Vagina (tissue), 2 donors: ENCODE measurements at regions not wholly inside any gene's neighbourhood (a gene's known extent, or its start where the extent isn't known, plus 50 kb on each side); places are given as distances from the start of the nearest gene placed in this dataset.

Experiments
- POLR2A ChIP-seq, 2 donors: fragments of 450-650 bp; IDR thresholded peaks; one replicate each; pipeline ENCODE4 v1.6.1; 2017; ENCODE audit warnings: antibody characterized with exemption in 2 of 2, mild to moderate bottlenecking in 2 of 2, moderate library complexity in 2 of 2
- POLR2AphosphoS5 ChIP-seq, 2 donors: sonication (generic); formaldehyde crosslinking; IDR thresholded peaks; one replicate each; pipeline ENCODE4 v1.9.0; 2017; ENCODE audit warnings: antibody characterized with exemption in 2 of 2, mild to moderate bottlenecking in 2 of 2, low read depth in 1 of 2; ENCODE audit not compliant: insufficient read depth in 1 of 2
- TF ChIP-seq, protein P1 (sequence below), 3 experiments: fragments of 450-650 bp in 2 of 3; fragments of 200-600 bp in 1 of 3; sonication (generic) in 1 of 3; IDR thresholded peaks; one replicate each; pipeline ENCODE4 v1.5.1; 2017 to 2019; ENCODE audit warnings: antibody characterized with exemption in 3 of 3, mild to moderate bottlenecking in 2 of 3, moderate library complexity in 2 of 3

- TF ChIP-seq, protein P1, sequence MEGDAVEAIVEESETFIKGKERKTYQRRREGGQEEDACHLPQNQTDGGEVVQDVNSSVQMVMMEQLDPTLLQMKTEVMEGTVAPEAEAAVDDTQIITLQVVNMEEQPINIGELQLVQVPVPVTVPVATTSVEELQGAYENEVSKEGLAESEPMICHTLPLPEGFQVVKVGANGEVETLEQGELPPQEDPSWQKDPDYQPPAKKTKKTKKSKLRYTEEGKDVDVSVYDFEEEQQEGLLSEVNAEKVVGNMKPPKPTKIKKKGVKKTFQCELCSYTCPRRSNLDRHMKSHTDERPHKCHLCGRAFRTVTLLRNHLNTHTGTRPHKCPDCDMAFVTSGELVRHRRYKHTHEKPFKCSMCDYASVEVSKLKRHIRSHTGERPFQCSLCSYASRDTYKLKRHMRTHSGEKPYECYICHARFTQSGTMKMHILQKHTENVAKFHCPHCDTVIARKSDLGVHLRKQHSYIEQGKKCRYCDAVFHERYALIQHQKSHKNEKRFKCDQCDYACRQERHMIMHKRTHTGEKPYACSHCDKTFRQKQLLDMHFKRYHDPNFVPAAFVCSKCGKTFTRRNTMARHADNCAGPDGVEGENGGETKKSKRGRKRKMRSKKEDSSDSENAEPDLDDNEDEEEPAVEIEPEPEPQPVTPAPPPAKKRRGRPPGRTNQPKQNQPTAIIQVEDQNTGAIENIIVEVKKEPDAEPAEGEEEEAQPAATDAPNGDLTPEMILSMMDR (IDR thresholded peaks at IDR 0.05): no peak
- TF ChIP-seq POLR2A (IDR thresholded peaks at IDR 0.05) (no peak), POLR2AphosphoS5 (IDR thresholded peaks at IDR 0.05; ENCODE audit: insufficient read depth in 1 of 2, low read depth in 1 of 2) (no peak)
Measured at GRCh38 chr5:34460496-34460895, 195.6 kb upstream of the RAI14 start.
